Kidney capillary endothelial cell (primary cell): ENCODE measurements at regions not wholly inside any gene's neighbourhood (a gene's known extent, or its start where the extent isn't known, plus 50 kb on each side); places are given as distances from the start of the nearest gene placed in this dataset.
"Not testable (repeated sequence)": the region's sequence is repeated elsewhere in the genome, so short reads cannot be mapped to it uniquely, and the experiment has no call there.

Source experiments
- DNase-seq: peaks from one replicate; pipeline ENCODE4 v3.0.0-alpha.2; 2018; ENCODE audit warnings: low spot score

- DNase-seq = no peak
Observed at GRCh38 chr10:23648618-23649017, 209.7 kb downstream of the OTUD1 start.

- DNase-seq = peak; percentile 26
Observed at GRCh38 chr10:23656735-23657134, 217.9 kb downstream of the OTUD1 start.

GRCh38 chr10:23657677-23658076 lies 218.8 kb downstream of the OTUD1 start:
- peak; percentile 69 for DNase-seq

DNA sequence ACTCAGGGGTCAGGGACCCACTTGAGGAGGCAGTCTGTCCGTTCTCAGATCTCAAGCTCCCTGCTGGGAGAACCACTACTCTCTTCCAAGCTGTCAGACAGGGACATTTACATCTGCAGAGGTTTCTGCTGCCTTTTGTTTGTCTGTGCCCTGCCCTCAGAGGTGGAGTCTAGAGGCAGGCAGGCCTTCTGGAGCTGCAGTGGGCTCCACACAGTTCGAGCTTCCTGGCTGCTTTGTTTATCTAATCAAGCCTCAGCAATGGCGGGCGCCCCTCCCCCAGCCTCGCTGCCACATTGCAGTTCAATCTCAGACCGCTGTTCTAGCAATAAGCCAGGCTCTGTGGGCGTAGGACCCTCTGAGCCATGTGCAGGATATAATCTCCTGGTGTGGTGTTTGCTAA lies 233.0 kb downstream of the OTUD1 start:
- not testable (repeated sequence) for DNase-seq

DNA sequence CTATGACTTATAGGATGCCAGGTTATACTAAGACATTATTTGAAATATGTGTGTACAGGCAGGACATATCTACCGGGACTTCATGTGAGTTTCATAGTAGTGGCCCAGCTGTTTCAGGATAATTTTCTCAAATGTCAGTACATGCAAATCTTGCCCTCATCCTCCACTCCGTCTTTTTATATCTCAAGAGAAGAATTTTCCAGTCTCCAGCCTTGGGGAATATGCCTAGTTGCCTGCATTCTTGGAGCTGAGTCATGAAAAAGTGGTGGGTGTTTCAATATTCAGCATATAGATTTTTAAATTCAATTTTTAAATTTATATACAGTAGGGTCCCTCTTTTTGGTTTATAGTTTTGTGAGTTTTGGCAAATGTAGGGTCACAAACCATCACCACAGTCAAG lies 236.7 kb downstream of the OTUD1 start:
- DNase-seq = no peak

GRCh38 chr10:23676296-23676695 lies 237.4 kb downstream of the OTUD1 start:
- DNase-seq = no peak

- DNase-seq = no peak
Observed at GRCh38 chr10:23686722-23687121, 247.8 kb downstream of the OTUD1 start.

GRCh38 chr10:23692736-23693135 lies 253.9 kb downstream of the OTUD1 start:
- no peak for DNase-seq

GRCh38 chr10:23693501-23693901 lies 254.6 kb downstream of the OTUD1 start:
- DNase-seq = no peak

DNA sequence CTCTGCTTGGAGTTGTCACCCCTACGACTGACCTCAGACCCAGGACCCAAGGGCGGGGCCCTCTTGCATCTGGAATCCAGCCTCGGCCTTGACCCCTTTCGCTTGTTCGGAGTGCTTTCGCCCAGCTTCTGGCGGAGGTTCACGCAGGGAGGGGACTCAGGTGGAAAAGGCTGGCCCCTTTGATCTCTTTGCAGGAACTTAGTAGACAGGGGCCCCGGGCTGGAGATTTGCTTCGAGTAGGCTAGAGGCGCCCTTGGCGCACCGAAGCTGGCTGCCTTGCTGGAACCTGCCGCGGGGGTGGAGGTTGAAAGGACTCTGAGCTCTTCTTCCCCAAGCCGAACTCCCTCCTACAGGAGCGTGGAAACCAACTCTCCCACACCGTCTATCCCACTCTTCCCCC lies 255.1 kb downstream of the OTUD1 start:
- DNase-seq = no peak

DNA sequence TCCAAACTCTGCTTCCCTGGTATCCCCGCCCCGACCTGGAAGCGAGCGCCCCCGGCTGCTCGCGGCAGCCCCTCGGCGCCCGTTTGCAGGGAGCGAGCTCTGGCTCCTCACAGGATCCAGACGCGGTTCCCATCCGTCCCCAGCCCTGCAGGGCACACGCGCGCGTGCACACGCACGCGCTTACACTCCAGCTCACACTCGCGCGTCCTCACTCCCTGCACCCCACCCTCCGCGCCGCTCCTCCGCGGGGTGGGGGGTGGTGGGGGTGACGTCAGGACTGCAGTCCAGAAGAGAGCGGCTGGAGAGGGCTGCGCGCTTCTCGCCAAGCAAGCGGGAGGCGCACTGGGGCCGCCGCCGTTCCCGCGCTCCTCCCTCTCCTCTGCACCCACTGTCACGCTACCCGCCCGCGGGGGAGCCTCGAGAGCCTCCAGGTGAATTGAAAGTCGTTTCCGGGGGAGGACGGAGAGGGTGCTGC lies 255.6 kb downstream of the OTUD1 start:
- DNase-seq = no peak

GRCh38 chr10:23694921-23695824 lies 256.3 kb downstream of the OTUD1 start:
- DNase-seq = no peak

DNA sequence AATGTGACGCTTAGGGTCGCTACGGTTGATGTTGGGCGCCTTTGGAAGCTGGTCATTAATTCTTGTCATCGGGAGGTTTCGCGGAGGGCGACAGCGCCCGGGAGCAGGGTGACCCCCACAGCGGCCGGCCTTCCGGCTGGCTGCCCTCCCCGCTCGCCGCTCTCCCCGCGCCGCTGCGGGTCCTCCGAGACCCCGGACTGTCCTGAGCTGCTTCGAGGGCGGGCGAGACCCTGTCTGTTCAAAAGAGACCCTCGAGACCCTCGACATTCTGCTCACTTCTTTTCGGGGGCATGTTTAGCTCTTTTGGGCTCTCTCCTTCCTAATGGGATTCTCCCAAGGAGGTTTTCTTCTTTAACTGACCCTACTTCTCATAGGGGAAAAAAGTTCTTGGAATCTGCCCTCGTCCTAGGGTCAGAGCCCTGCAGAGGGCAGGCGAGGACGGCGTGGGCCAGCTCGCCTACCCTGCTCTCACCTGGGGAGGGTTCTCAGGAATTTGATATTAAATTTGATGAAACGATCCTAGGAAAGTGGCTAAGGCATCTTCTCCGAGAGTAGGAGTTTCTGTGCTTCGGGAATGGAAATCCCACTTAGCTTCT lies 257.0 kb downstream of the OTUD1 start:
- DNase-seq = no peak

- no peak for DNase-seq
Observed at GRCh38 chr10:23696476-23696875, 257.6 kb downstream of the OTUD1 start.

- DNase-seq = peak; percentile 66
Observed at GRCh38 chr10:23702977-23703414, 264.1 kb downstream of the OTUD1 start.

DNA sequence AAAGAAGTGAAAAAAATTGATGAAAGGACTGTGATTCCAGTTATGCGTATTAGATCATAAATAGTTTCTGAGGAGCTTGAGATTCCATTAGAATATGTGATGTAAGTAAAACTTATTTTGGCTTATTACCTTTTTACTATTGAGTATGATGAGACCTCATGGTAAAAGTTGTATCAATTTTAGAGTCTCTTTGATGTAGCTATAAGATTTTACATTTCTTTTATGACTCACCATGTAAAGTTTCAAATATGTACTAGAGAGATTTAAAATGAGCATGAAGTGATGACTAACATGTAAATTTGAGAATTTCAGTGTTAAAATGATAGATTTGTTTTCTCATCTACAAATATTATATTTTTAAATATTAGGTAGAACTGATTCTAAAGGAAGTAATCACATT lies 276.5 kb downstream of the OTUD1 start:
- no peak for DNase-seq

GRCh38 chr10:23717913-23718312 lies 279.0 kb downstream of the OTUD1 start:
- no peak for DNase-seq

- no peak for DNase-seq
Observed at GRCh38 chr10:23718946-23719345, 280.1 kb downstream of the OTUD1 start.

- no peak for DNase-seq
Observed at GRCh38 chr10:23723796-23724195, 284.9 kb downstream of the OTUD1 start.

GRCh38 chr10:23725548-23725947 lies 286.7 kb downstream of the OTUD1 start:
- DNase-seq = no peak

- DNase-seq = no peak
Observed at GRCh38 chr10:23742368-23742767, 303.5 kb downstream of the OTUD1 start.

GRCh38 chr10:23742807-23743206 lies 303.9 kb downstream of the OTUD1 start:
- no peak for DNase-seq

DNA sequence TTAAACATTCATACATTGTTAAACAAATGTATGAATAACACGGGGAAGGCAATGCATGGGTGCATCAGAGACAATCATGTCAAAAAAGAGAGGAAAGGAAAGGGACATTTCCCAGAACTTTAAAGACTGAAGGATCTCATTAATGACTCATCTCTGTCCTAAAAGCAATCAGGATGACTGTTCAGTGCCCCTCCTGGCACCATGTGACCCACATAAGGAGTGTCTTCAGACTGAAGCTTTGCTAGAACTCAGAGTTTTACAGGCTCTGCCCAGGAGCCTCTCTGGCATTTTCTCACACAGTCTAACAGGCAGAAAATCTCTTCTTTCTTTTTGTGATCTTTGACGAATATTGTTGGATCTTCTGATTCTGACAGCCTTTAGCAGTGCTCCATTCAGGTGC lies 315.3 kb downstream of the OTUD1 start:
- no peak for DNase-seq
